ENCODE measurements at regions not wholly inside any gene's neighbourhood (a gene's known extent, or its start where the extent isn't known, plus 50 kb on each side); places are given as distances from the start of the nearest gene placed in this dataset.
"Not testable (repeated sequence)": the region's sequence is repeated elsewhere in the genome, so short reads cannot be mapped to it uniquely, and the experiment has no call there.

GRCh38 chr10:114718374-114718773 lies 60.3 kb upstream of the ABLIM1 start:
- Histone ChIP-seq H3K9me3 (no peaks in the 10 kb centered on the region), H3K4me3 (no peak overlapping the region), H3K27me3 (no peaks in the 10 kb centered on the region), H3K27ac (no peak overlapping the region), H3K4me1 (peaks cover 10 to 16% (median 12%) of the 10 kb centered on the region in 3 donors), H3K36me3 (no peaks in the 10 kb centered on the region)
- intact Hi-C loops (cut with DNase I): no loop called here
- WGBS, 2 donors: 68 to 80% methylated on average over 3 of the region's 3 CpGs
- no peak for TF ChIP-seq POLR2A (IDR thresholded peaks at IDR 0.05)
- TF ChIP-seq, protein P1, sequence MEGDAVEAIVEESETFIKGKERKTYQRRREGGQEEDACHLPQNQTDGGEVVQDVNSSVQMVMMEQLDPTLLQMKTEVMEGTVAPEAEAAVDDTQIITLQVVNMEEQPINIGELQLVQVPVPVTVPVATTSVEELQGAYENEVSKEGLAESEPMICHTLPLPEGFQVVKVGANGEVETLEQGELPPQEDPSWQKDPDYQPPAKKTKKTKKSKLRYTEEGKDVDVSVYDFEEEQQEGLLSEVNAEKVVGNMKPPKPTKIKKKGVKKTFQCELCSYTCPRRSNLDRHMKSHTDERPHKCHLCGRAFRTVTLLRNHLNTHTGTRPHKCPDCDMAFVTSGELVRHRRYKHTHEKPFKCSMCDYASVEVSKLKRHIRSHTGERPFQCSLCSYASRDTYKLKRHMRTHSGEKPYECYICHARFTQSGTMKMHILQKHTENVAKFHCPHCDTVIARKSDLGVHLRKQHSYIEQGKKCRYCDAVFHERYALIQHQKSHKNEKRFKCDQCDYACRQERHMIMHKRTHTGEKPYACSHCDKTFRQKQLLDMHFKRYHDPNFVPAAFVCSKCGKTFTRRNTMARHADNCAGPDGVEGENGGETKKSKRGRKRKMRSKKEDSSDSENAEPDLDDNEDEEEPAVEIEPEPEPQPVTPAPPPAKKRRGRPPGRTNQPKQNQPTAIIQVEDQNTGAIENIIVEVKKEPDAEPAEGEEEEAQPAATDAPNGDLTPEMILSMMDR (IDR thresholded peaks at IDR 0.05): no peak
- DNase-seq: no peak

GRCh38 chr10:114719311-114719710 lies 61.2 kb upstream of the ABLIM1 start:
- Histone ChIP-seq H3K4me1 (peaks cover 8 to 12% (median 8%) of the 10 kb centered on the region in 3 donors), H3K27me3 (no peaks in the 10 kb centered on the region), H3K4me3 (no peak overlapping the region), H3K9me3 (no peaks in the 10 kb centered on the region), H3K36me3 (no peaks in the 10 kb centered on the region), H3K27ac (no peak overlapping the region)
- intact Hi-C loops (cut with DNase I): no loop called here
- TF ChIP-seq, protein P1 (IDR thresholded peaks at IDR 0.05): no peak
- no peak for TF ChIP-seq POLR2A (IDR thresholded peaks at IDR 0.05)
- WGBS, 2 donors: 76 to 79% methylated on average over 2 to 3 of the region's 3 CpGs
- DNase-seq: no peak

DNA sequence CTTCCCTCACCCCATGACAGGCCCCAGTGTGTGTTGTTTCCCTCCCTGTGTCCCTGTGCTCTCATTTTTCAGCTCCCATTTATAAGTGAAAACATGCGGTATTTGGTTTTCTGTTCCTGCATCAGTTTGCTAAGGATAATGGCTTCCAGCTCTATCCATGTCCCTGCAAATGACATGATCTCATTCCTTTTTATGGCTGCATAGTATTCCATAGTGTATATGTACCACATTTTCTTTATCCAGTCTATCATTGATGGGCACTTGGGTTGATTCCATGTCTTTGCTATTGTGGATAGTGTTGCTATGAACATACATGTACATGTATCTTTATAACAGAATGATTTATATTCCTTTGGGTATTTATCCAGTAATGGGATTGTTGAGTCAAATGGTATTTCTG lies 61.9 kb upstream of the ABLIM1 start:
- H3K27ac ChIP-seq; H3K4me1 ChIP-seq; DNase-seq; H3K9me3 ChIP-seq; H3K36me3 ChIP-seq; H3K27me3 ChIP-seq; H3K4me3 ChIP-seq; intact Hi-C loops (cut with DNase I): not testable (repeated sequence)
- 94 to 100% methylated on average over 1 of the region's 1 CpG for WGBS, 2 donors

- DNase-seq: no peak
- no peaks in the 10 kb centered on the region for H3K27me3 ChIP-seq
- no peaks in the 10 kb centered on the region for H3K4me1 ChIP-seq
- no peak overlapping the region for H3K4me3 ChIP-seq
- H3K27ac ChIP-seq: no peak overlapping the region
- intact Hi-C loops (cut with DNase I): no loop called here
- 46 to 49% methylated on average over 4 of the region's 4 CpGs for WGBS, 2 donors
- H3K9me3 ChIP-seq: no peaks in the 10 kb centered on the region
- H3K36me3 ChIP-seq: no peaks in the 10 kb centered on the region
- no peak for TF ChIP-seq POLR2A (IDR thresholded peaks at IDR 0.05)
- TF ChIP-seq, protein P1 (IDR thresholded peaks at IDR 0.05): no peak
Measured at GRCh38 chr10:114720685-114721278, 62.7 kb upstream of the ABLIM1 start.

- H3K27me3 ChIP-seq; H3K27ac ChIP-seq; intact Hi-C loops (cut with DNase I): not testable (repeated sequence)
Measured at GRCh38 chr10:114722136-114722535, 64.1 kb upstream of the ABLIM1 start.

GRCh38 chr10:114723361-114723760 lies 65.3 kb upstream of the ABLIM1 start:
- WGBS, 2 donors: 95 to 100% methylated on average over 1 of the region's 1 CpG
- Histone ChIP-seq H3K27me3 (no peaks in the 10 kb centered on the region), H3K27ac (no peak overlapping the region), H3K9me3 (no peaks in the 10 kb centered on the region), H3K36me3 (no peaks in the 10 kb centered on the region), H3K4me1 (peaks cover 0 to 5% (median 0%) of the 10 kb centered on the region in 3 donors), H3K4me3 (no peak overlapping the region)
- DNase-seq: no peak
- TF ChIP-seq POLR2A (IDR thresholded peaks at IDR 0.05): no peak
- TF ChIP-seq, protein P1 (IDR thresholded peaks at IDR 0.05): no peak
- intact Hi-C loops (cut with DNase I): no loop called here

More at GRCh38 chr10:114722136-114722535, 64.1 kb upstream of the ABLIM1 start:
- not testable (repeated sequence) for H3K4me3 ChIP-seq, DNase-seq, H3K4me1 ChIP-seq, H3K36me3 ChIP-seq, H3K9me3 ChIP-seq
- 59 to 61% methylated on average over 3 of the region's 3 CpGs for WGBS, 2 donors

Measured in esophagus squamous epithelium (tissue), 5 donors.